ENCODE measurements at regions not wholly inside any gene's neighbourhood (a gene's known extent, or its start where the extent isn't known, plus 50 kb on each side); places are given as distances from the start of the nearest gene placed in this dataset.

DNA sequence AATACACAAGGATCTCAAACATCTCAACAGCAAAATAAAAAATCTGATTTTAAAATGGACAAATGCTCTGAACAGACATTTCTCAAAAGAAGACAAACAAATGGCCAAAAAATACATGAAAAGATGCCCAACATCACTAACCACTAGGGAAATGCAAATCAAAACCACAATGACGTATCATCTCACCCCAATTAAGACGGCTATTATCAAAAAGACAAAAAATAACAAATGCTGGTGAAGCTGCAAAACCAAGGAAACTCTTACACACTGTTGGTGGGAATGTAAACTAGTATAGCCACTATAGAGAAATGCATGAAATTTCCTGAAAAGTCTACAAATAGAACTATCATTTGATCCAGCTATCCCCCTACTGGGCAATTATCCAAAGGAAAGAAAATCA is 145.0 kb downstream of the BTG1 start:
- DNase-seq (ENCODE audit: low read depth in 2 of 2): no peak

DNA sequence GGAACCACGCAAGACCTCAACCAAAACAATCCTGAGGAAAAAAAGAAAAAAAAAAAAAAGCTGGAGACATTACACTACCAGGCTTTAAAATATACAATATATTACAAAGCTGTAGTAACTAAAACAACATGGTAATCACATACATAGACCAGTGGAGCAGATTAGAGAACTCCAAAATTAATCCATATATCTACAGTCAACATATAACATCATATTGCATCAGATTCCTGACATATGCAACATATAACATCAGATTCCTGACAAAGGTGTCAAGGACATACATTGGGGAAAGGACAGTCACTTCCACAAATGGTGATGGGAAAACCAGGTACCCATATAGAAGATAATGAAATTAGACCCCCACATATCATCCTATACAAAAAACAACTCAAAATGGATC is 145.8 kb downstream of the BTG1 start:
- no peak for DNase-seq (ENCODE audit: low read depth in 2 of 2)

DNA sequence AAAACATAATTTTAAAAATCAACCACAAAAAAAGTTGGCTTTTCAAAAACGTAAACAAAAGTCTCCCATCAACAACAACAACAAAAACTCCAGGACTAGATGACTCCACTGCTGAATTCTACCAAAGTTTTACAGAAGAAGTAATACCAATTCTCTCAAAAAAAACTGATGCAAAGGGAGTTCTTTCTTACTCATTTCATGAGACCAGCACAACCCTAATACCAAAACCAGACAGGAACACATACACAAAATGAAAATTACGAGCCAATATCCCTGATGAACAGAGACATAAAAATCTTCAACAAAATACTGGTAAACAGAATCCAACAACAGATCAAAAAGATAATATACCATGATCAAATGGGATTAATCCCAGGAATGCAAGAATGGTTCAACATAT is 147.3 kb downstream of the BTG1 start:
- DNase-seq (ENCODE audit: low read depth in 2 of 2): no peak

DNA sequence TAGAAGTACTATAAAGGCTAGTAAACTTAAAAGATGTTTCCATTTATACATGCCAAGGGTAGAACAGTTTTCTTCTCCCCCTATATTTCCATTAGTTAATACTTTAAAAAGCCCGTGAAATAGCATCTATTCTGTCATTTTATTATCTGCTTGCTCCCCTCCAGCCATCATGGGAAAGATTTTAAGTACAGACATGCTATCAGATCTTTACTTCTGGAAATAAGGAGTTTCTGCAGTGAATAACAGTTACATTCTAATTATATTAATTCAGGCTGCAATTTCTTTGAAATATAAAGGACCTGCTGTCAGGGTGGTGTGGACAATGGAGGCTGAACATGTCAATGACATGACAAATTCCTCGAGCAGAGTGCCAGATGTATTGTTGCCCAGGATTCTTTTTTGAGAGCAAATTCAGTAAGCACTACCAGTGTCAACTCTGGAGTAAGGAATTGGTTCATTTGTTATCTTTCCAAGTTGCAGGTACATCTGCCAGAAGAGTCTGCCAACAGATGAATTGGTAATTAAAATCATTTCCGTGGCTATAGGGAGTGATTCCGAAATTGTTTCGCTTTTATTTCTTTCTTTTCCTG is 151.3 kb downstream of the BTG1 start:
- DNase-seq (ENCODE audit: low read depth in 2 of 2): no peak

DNA sequence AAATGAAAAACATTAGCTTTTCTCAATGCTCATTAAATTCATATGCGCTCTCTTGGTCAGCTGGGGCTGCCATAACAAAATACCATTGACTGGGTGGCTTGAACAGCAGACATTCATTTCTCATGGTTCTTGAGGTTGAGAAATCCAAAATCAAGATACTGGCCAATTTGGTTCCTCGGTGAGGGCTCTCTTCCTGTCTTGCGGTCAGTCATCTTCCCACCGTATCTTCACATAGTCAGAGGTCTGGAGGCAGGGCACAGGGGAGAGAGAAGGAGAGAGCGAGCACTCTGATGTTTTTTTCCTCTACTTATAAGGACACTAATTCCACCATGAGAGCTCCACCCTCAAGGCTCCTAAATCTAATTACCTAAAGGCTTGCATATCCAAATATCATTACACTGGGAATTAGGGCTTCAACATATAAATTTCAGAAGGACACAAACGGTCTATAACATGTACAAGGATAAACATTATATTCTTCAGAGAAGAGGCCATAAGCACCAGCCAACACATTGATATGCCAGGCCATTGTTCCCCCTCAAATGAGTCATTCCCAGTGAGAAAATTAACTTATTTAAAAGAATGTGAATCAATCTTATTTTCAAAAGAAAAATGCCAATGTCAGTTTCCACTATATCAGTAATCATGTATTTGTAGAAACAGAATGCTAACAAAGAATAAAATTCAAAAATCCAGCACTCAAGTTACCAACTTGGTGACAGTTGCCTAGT is 152.2 kb downstream of the BTG1 start:
- DNase-seq (ENCODE audit: low read depth in 2 of 2): no peak

DNA sequence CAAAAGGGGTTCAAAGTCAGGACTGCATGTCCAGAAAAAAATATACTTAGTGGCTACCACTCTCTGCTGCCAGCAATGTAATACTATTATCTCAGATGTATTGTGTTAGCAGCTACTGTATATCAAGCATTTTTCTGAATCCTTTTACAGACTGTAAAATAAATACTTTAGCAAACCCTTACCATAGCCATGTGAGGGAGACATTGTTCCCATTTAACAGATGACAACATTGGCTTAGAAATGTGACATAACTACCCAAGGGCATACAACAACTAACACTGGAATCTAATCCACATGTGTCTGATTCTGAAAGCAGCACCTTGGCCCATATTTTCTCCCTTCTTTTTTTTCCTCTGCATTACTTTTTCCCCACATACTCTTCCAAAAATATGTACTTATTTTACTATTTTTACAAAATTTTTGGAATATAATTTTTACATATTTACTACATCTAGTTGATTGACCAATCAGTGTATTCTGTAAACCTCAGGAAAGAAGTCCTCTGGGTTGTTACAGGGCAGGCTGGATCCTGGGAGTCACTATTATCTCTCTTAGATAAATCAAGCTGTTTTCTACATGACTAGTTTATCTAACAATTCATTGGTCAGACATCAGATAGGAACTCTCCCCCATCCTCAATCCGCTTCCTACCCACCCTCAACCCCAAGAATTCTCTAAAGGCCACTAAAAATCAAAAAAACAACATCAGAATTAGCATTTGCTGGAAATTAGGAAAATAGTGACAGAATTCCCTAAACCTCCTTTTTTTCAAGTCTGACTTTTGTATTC is 154.1 kb downstream of the BTG1 start:
- DNase-seq (ENCODE audit: low read depth in 2 of 2): no peak

DNA sequence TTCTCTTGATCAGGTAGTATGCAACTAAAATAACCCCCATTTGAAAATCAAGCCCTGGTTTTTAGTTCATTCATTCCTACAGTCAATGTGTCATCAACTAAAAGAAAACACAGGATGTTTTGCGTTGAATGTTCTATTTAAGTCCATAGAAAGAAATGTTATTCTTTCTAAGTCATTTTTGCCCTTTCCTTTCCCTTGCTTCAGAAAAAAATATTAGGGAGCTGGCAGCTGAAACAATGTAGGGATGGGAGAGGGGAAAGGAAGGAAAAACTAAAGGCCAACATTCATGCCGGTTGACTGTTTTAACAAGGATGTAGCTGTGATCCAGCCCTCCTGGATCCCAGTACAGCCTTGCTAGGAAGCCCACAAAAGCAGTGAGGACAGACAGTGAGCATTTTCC is 155.1 kb downstream of the BTG1 start:
- DNase-seq (ENCODE audit: low read depth in 2 of 2): no peak

DNA sequence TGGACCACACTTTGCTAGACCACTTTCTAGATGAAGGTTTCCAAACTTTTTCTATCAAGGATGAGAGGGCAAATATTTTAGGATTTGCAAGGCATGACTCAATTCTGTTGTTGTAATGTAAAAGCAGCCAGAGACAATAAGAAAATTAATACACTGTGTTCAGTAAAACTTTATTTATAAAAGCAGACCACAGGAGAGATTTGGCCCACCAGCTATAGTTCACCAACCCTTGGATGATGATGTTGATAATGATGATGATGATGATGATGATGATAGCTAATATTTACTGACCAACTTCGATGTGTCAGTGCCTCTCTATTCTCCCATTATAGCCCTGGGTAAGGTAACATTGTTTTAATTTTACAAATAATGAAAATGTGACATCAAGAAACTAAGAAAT is 156.5 kb downstream of the BTG1 start:
- no peak for DNase-seq (ENCODE audit: low read depth in 2 of 2)

DNA sequence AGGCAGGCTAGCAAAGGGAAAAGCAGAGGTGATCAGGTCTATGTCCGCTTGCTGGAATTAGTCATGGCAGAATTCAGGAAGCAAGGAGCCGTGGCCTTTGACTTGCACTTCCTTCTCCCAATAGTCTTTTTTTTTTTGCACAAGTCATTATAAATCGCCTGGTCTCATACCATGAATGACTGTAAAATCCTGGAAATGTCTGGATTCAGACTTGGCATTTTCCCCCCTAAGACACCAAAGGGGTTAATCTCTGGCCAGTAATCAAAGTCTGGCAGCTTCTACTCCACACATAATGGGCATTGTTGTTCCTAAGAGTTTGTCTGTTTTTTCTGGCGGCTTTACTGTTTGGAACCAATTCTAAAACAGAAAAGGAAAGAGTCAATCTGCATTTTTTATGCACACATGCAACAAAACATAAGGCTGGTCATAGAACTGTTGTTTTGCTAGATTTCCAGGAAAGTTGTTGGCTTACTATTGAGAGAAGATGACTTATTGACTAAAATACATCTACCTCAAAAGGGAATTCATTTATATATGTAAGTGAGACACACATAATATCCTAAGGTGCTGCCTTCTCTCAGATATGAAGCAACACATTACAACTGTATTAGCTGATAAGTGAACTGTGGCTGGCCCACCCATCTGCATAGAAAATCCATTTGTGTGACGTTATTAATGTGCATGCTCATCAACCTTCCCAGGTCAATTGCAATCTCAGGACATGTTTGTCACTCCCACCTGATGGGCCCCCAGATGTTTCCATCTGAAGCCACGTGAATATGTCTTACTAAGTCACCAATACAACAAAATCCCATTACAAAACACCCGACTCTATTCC is 157.3 kb downstream of the BTG1 start:
- no peak for DNase-seq (ENCODE audit: low read depth in 2 of 2)

DNA sequence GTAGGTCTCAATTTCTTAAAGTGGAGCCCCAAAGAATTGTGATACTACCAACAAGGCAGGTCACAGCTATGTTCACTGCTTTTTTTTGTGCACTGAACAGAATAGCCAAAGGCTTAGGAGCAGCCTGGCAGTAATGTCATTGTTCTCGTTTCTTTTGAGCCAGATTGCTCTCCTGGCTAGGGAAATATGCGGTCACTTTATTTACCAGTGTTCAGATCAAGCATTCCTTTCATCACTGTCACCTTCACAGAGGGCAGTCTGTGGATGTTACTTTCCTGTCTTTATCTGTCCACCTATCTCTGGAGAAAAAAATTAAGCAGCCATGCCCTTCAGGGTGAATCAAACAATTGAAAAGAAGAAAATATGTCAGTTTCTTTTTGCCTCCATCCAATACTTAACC is 159.6 kb downstream of the BTG1 start:
- no peak for DNase-seq (ENCODE audit: low read depth in 2 of 2)

DNA sequence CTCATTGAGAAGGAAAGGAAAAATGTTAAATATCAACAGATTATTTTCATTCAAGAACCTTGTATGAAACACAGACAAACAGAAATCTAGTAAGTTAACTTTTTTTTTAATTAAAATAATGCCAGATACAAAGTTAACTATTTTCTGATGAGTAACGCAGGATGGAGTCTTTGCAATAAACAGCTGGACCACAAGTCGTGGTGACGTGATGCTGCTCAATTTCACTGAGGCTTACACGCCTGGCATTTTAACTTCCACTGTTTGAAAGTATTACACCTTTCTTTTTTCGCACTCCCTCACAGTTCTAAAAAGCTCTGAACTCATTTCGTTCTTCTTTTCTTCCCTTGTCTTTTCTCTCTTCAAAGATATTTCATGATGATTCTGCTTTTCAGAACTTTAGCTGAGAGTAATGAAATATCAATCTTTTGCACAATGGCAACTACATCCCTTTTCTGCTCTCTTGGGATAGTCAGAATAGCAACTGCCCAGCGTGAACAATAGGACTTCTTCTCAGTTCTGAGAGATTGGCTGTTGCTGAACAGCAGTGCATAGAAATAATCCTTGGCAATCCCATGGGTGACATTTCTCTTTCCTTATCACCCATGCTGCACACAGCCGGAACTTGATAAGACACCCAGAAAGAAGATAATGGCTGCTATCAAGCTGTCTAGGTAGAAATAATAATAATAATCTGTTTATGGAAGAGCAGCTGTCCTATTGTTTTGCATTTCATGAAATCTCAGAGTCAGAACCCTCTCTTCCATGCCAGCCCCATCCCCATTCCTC is 160.5 kb downstream of the BTG1 start:
- no peak for DNase-seq (ENCODE audit: low read depth in 2 of 2)

DNA sequence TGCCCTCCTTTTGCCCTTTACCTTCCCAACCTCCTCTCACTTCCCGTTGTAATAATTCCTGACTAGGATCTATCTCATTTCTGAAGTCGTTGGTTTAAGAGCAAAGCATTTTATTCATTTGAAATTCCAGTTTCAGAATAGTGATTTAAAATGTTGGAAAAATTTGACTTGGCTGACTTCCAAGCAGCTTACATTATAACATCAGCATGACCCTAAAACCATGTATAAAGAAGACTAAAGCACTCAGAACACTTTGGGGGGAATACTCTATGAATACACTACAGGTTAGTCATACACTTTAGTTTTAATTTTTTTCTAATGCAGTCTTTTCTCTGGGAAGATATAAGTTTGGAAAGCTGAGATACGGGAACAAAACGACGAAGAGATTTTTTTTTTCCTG is 161.1 kb downstream of the BTG1 start:
- no peak for DNase-seq (ENCODE audit: low read depth in 2 of 2)

DNA sequence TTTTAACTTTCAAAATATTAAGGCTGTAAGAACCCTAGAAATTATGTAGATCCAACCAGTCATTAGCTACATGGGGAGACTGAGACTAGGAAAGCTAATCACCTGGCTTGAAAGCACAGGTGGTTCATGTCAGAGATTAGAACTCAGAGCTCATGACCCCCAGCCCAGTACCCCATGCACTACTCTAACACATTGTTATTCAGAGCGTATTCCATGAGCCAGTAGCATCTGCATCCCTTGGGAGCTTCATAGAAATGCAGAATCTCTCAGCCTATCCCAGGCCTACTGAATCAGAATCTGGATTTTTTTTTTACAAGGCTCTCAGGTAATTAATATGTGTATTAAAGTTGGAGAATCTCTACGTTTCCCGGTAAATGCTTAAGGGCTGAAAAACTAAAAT is 161.7 kb downstream of the BTG1 start:
- no peak for DNase-seq (ENCODE audit: low read depth in 2 of 2)

DNA sequence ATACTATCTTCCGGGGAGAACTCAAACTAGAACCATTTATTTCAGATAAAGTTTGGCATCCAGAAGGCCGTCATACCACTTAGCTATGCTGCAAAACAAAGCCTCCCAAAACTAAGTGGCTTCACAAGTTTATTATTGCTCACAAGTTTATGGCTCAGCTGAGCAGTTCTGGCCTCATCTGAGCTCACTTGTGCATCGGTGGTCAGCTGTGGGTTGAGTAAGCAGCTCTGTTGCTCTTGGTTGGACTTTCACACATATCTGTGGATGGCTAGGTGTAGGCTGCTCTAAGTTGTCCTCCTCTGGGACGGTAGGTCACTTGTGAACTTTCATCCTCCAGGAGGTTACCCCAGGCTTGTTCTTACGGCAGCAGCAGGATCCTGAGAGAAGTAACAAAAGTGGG is 162.7 kb downstream of the BTG1 start:
- no peak for DNase-seq (ENCODE audit: low read depth in 2 of 2)

DNA sequence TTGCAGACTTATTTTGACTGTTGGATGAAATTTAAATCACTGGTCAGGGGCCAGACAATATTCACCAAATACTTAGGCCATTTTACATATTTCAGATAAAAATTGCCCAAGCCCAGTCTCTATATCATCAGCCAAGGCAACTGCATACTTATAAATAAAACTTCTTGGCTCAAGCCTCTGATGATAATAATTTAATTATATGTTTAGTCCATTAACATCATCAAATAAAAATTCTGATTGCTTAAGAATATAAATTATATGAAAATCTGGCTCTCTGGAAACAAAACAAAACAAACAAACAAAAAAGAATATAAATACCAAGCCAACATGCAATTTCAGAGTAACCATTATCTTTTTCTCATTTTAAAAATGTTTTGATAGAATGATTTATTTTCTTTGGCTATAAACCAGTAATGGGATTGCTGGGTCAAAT is 165.2 kb downstream of the BTG1 start:
- no peak for DNase-seq (ENCODE audit: low read depth in 2 of 2)

DNA sequence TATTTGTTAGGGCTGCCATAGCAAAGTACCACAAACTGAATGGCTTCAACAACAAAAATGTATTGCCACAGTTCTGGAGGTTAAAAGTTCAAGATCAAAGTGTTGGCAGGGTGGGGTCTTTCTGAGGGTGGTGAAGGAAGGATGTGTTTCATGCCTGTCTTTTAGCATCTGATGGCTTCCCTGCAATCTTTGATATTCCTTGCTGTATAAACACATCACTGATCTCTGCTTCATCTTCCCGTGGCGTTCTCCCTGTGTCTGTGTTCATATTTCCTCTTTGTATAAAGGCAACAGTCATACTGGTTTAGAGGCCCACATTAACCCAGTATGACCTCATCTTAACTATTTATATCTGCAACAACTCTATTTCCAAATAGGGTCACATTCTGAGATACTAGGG is 167.5 kb downstream of the BTG1 start:
- DNase-seq (ENCODE audit: low read depth in 2 of 2): no peak

DNA sequence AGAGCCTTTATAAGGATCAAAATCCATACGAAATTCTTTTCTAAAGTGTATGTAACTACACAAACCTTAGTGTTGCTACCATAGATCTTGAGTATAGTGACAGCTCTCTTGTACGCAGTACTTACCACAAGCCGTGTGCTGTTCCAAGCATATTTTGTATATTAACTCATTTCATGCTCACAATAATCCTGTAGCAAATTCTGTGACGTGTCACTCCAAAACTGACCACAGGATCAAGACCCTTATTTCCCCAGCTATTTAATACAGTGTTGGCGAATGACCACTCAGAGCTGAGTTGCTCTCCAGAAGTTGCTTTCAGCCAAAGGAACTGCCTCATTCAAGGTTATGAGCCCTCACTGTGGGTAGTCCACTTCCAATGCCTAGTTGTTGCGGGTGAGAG is 169.8 kb downstream of the BTG1 start:
- DNase-seq (ENCODE audit: low read depth in 2 of 2): no peak

DNA sequence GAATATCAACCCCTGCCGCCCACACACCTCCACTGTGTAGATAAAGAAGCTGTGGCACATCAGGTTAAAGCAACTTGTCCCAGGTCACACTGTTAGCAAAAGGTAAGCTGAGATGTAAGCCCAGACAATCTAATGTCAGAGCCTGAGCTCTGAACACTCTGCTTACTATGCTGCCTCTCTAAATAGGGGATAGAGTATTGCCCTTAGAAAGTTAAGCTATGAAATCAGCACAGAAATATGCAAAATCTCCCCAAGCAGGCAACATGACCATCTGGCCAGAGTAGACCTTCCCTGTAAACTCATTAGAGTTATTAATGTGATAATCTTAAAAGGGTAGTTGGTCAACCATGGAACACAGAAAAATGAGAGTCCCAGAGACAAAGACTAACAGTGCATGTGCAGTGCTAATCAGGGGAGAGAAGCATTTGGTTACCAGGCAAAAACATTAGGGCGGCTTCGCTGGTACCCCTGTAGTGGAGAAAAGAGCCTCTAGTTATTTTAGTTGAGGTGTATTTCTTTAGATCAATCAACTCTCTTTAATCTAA is 171.0 kb downstream of the BTG1 start:
- DNase-seq (ENCODE audit: low read depth in 2 of 2): no peak

DNA sequence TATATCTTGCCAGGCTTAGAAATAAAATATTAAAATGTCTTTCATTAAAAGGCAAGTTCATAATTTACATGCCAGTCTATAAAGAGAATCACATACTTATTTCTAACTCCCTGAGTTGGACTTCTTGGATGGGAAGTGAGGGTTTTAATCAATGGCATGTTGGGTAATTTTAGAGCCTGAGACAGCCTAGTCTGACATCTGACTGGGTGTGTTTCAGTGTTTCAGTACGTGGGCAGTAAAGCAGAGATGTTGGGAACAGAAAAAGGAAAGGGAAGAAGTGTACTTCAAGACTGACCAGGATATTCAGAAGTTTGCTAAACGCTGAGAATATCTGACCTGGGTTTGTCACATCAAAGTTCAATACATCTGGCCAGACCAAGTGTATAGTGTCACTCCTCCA is 171.8 kb downstream of the BTG1 start:
- no peak for DNase-seq (ENCODE audit: low read depth in 2 of 2)

DNA sequence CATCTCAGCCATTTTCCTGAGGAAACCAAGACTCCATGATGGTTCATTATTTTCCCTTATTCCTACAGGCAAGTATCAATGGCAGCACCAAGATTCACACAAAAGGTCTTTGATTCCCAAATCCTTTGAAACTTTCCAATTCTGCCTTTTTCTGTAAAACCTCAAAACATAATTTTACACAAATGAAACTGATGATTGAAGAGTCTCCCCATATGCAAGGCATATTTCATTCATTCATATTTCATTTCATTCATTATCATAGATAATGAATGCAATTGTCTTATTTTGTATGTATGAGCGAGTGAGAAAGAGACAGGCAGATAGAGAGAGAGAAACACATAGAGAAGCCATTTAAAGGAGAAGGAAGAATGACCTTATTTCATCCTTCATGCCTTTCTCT is 172.8 kb downstream of the BTG1 start:
- DNase-seq (ENCODE audit: low read depth in 2 of 2): no peak

DNA sequence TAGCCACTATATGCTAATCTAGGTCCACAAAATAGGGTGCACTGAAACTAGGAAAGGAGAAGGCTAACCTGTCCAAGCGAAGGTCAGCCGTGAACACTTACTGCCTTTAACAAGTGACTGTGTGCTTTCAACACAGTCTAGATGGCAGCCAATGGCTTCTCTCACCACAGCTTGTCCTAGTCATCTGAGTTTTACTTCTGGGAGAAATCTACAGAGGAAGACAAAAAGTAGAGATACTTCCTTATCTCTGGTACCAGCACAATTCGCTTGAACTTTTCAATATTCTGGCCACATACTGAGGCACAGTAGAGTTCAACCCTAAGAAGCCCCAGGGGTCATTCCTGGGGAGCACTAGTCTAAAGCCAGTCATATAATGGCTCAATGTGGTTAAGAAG is 176.9 kb downstream of the BTG1 start:
- no peak for DNase-seq (ENCODE audit: low read depth in 2 of 2)

All from stimulated activated CD8-positive, alpha-beta memory T cell treated with anti-CD3 and anti-CD28 coated beads, Interleukin-15, amount 100 ng/mL, for 4 hours (primary cell).